GM18517 (cell line): ENCODE measurements at regions not wholly inside any gene's neighbourhood (a gene's known extent, or its start where the extent isn't known, plus 50 kb on each side); places are given as distances from the start of the nearest gene placed in this dataset.
"Not testable (repeated sequence)": the region's sequence is repeated elsewhere in the genome, so short reads cannot be mapped to it uniquely, and the experiment has no call there.

ENCODE experiments used
- ATAC-seq: cut with Tn5 transposase; IDR thresholded peaks from one replicate; pipeline ENCODE4 v1.9.1; 2021; ENCODE audit warnings: mild to moderate bottlenecking, moderate library complexity; ENCODE audit not compliant: unreplicated experiment

DNA sequence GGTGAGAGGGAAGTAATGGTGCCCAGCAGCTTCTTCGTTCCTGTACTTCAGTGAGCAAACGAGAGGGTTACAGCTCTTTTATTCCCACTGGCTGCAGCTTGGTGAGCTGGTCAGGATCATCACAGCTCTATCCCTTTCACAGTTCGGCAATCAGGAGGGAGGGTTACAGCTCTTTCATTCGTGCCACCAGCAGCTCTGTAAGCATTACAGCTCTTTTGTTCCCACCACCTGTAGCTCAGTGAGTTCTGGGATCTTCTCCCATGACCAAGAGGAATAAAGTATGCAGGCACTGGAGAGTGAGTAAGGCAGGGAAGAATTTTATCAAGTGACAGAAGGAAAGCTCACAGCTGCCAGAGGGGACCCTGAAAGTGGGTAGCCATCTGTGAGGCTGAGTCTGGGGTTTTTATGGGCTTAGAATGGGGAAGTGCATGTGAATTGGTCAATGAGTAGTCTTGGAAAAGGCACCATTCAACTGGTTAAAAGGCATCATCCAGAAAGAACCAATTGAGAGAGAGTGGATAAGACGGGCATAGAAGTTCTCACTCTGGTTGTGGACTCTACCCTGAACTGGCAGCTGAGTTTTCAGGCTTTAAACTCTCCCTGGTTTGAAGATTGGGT is 123.7 kb downstream of the COX18 start:
- no peak for ATAC-seq

GRCh38 chr4:72942565-72942964 is 127.0 kb downstream of the COX18 start:
- ATAC-seq = no peak

- ATAC-seq = no peak
These were observed 131.0 kb downstream of the COX18 start for GRCh38 chr4:72938516-72938915.

- ATAC-seq = no peak
These were observed 134.1 kb downstream of the COX18 start for GRCh38 chr4:72935462-72935861.

GRCh38 chr4:72933029-72933428 is 136.5 kb downstream of the COX18 start:
- no peak for ATAC-seq

GRCh38 chr4:72931346-72931745 is 138.2 kb downstream of the COX18 start:
- ATAC-seq = no peak

- ATAC-seq = not testable (repeated sequence)
These were observed 139.8 kb downstream of the COX18 start for GRCh38 chr4:72929596-72930274.

GRCh38 chr4:72924814-72925213 is 144.7 kb downstream of the COX18 start:
- no peak for ATAC-seq

DNA sequence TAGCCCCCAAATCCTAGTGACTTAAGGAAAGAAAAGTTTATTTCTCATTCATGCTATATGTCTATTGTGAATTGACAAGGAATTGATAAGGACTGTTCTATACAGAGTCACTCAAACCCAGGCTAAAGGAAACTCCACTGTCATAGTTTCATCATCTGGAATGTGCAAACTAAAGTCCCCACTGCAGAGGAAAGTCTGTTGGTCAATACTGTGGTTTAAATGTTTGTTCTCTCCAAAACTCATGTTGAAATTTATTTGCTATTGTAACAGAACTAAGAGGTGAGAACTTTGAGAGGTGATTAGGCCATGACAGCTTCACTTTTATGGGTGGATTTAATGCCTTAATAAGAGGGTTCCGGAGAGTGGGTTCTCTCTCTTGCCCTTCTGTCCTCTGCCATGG is 149.6 kb downstream of the COX18 start:
- no peak for ATAC-seq

DNA sequence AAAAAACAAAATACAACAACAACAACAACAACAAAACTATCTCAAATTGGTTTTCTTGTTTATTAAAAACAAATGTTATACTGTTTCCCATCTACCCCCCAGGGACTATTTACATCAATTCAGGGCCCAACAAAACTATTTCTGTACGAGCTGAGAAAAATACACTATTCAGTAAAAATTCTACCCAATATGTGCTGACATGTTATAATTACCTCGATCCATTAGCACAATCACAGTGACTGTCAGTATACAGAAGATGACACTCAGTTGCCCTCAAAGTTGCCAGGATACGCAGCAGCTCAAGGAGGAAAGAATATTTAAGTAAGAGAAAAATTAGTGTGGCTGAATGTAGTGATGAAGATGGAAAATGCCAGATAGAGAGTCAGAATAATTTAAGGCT is 150.1 kb downstream of the COX18 start:
- no peak for ATAC-seq

DNA sequence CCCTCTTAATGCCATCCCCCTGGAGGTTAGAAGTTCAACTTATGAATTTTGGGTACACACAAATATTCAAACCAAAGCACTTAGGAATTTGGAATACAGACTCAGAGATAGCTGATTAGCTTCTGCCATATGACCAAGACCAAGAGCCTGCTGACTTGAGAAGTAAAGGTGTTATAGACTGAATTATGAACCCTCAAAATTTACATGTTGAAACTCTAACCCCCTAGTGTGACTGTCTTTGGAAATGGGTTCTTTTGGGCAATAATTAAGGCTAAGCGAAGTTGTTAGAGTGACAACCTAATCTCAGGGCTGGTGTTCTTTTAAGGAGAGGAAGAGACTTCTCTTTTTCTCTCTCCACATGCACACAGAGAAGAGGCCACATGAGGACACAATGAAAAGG is 151.2 kb downstream of the COX18 start:
- no peak for ATAC-seq

GRCh38 chr4:72911316-72911715 is 158.2 kb downstream of the COX18 start:
- no peak for ATAC-seq

DNA sequence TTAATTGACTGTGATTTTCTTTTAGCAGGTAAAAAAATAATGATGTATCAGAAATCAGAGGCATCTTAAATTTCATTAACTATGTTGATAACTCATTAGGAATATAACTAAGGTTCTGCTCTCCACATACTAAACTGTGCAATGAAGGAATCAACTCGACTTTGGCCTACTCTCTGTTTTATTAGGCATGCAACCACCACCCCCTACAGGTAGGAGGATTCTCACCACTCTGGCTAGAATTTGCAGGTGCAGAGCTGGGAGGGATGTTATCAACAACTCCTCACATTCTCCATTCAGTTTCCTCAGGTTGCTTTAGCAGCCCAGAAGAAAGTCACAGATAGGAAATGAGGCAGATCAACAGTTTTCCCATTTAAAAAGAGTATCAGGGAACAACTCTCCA is 160.1 kb downstream of the COX18 start:
- no peak for ATAC-seq

DNA sequence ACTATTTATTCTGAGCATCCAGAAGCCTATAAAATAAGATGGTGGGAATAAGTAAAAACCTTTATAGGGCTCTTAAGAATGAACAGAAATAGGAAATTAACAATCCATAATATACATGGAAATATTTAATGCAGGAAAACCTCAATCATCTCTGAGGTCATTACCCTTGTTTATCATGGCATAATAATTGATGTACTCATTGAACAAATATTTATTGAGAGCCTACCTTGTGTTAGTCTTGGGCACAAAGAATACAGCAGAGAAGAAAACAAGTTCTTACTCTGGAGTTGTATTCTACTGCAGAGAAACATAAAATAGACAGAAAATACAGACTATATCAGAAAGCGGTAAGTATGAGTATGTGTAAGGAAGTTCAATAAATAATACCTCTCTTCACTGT is 167.2 kb downstream of the COX18 start:
- no peak for ATAC-seq

- no peak for ATAC-seq
These were observed 168.0 kb downstream of the COX18 start for GRCh38 chr4:72901553-72901952.

DNA sequence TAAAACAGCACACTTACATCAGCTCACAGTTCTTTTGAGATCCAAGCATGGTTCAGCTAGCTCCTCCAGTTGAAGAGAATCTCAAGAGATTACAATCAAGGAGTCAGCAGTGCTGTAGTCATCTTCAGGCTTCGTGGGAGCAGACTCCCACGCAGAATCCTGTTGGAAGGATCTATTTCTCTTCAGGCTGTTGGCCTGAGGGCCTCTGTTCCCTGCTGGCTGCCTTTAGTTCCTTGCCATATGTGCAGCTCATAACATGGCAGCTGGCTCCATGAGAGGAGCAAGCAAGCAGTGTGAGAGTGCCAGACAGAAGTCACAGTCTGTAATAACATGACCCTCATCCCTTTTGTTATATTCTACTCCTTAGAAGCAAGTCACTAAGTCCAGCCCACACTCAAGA is 168.6 kb downstream of the COX18 start:
- ATAC-seq = no peak

DNA sequence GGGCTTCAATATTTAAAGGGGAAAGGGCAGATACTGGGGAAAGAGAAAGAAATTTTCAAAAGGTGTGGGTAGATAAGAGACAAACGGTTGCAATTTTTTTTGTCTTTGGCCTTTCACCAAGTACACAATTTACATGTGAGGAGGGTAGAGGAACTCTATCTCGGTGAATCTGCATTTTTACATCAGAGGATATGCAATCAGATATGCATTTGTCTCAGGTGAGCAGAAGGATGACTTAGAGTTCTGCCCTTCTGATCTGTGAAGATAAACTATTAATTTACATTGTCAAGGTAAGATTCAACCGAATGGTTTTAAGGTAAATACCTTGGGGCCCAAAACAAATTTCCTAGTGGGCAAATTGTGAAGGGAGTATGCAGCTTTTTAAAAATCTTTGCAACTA is 169.9 kb downstream of the COX18 start:
- ATAC-seq = no peak

DNA sequence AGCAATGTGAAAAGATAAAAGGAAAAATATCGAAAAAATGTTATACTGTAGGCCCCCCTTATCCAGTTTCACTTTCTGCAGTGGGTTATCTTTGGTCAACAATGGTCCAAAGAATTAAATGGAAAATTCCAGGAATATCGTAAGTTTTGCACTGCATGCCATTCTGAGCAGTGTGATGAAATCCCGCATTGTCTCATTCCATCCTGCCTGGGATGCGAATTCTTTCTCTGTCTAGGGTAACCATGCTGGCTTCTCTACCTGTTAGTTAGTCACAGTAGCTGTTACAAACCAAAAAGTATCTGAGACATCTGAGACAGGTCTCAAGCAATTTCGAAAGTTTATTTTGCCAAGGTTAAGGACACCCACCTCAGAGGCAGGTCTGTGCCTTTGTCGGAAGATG is 170.3 kb downstream of the COX18 start:
- no peak for ATAC-seq

DNA sequence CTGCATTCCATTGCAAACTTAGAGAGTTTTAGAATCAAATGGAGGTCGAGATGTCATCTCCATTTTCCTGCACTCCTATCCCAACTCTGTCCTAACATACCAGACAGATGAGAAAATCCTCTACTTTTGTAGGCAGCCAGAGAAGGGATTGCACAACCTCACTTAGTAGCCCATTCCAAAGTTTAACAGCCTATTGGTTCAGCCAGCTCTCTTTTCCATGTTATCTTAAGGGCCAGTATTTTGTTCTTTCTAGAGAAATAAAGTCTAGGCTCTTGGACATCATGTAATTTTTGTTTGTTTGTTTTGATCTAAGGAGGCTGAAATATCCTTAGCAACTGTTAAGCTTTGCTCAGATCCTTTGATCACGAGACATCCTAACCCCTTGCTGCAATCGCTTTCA is 173.0 kb downstream of the COX18 start:
- ATAC-seq = no peak

GRCh38 chr4:72895408-72895807 is 174.1 kb downstream of the COX18 start:
- no peak for ATAC-seq

DNA sequence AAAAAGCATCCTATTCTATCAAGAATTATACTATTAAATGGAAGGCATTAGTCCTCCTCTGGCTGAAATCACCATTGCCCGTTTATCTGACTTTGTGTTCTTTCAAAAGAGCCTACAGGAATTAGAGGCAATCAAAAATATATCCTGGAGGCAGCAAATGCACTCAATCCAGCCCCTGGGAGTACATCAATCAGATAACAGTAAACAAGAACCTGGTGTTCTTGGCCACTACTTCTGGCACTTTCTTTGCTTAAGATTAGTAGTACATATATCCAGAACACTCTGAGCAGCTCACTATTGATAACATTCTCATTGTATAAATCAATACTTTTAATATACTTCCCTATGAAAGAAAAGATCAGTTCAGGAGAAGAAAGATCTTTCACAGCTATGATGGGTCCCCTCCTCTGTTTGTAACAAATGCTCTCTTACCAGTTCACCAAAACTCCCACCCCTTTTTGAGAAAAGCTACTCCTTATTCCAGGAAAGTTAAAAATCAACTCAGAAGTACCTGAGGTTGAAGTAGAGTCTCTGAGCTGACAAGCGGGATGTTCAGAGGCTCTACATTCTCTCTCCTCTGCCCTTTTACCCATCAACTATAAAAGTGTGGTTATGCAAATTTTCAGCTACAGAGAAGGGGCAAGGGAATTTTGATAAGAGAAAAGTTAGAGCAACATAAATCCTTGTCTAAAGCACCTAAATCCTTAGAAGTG is 176.0 kb downstream of the COX18 start:
- ATAC-seq = no peak

- no peak for ATAC-seq
These were observed 181.2 kb downstream of the COX18 start for GRCh38 chr4:72888331-72888730.
